OCI-LY7 (cell line): ENCODE measurements at regions not wholly inside any gene's neighbourhood (a gene's known extent, or its start where the extent isn't known, plus 50 kb on each side); places are given as distances from the start of the nearest gene placed in this dataset.

Source experiments
- CTCF ChIP-seq: fragments of 200-600 bp; sonication (generic); conservative IDR thresholded peaks from 2 replicates; pipeline ENCODE4 v1.5.1; 2014; ENCODE audit warnings: mild to moderate bottlenecking, antibody characterized with exemption, low read length, moderate library complexity, mixed read lengths
- EZH2phosphoT487 ChIP-seq: fragments of 200-600 bp; sonication (generic); IDR thresholded peaks from 2 replicates; pipeline ENCODE4 v1.6.1; 2018; ENCODE audit warnings: low read depth, borderline replicate concordance, mild to moderate bottlenecking, mixed run types, antibody characterized with exemption, low read length, moderate library complexity, mixed read lengths

GRCh38 chr17:12302711-12303110, 282.0 kb downstream of the MAP2K4 start:
- TF ChIP-seq EZH2phosphoT487, result no peak
- no peak for TF ChIP-seq CTCF
